Fibroblast of pulmonary artery (primary cell): ENCODE measurements at regions not wholly inside any gene's neighbourhood (a gene's known extent, or its start where the extent isn't known, plus 50 kb on each side); places are given as distances from the start of the nearest gene placed in this dataset.

Experiments used
- DNase-seq: peaks from one replicate; pipeline ENCODE4 v3.0.0-alpha.2; 2010; ENCODE audit warnings: low read depth
- H3K4me3 ChIP-seq: replicated peaks from 2 replicates; pipeline ENCODE4 v1.5.1; 2011; ENCODE audit warnings: low read depth, mild to moderate bottlenecking, control low read depth, low read length, moderate library complexity
- TF ChIP-seq, protein P1 (sequence below): IDR thresholded peaks from 2 replicates; pipeline ENCODE4 v1.5.1; 2011; ENCODE audit warnings: mild to moderate bottlenecking, control low read depth, low read length, inconsistent platforms; ENCODE audit errors: missing control alignments

DNA sequence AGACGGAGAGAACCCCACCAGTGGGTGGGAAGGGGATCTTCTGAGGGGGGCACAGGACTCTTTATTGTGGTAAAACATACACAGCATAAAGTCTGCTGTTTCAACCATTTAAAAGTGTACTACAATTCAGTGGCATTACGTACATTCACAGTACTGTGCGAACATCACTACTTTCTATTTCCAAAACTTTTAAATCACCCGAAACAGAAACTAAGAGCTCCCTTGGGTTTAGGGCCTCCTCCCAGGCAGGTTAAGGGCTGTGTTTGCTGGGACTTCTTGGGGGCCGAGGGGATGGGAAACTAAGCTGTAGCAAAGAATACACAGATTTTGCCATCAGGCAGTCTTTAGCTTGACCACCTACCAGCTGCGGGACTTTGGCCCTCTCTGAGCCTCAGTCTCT is 242.0 kb downstream of the HAUS1 start:
- no peak overlapping the region for H3K4me3 ChIP-seq
- no peak for DNase-seq
- TF ChIP-seq, protein P1, sequence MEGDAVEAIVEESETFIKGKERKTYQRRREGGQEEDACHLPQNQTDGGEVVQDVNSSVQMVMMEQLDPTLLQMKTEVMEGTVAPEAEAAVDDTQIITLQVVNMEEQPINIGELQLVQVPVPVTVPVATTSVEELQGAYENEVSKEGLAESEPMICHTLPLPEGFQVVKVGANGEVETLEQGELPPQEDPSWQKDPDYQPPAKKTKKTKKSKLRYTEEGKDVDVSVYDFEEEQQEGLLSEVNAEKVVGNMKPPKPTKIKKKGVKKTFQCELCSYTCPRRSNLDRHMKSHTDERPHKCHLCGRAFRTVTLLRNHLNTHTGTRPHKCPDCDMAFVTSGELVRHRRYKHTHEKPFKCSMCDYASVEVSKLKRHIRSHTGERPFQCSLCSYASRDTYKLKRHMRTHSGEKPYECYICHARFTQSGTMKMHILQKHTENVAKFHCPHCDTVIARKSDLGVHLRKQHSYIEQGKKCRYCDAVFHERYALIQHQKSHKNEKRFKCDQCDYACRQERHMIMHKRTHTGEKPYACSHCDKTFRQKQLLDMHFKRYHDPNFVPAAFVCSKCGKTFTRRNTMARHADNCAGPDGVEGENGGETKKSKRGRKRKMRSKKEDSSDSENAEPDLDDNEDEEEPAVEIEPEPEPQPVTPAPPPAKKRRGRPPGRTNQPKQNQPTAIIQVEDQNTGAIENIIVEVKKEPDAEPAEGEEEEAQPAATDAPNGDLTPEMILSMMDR: no peak

DNA sequence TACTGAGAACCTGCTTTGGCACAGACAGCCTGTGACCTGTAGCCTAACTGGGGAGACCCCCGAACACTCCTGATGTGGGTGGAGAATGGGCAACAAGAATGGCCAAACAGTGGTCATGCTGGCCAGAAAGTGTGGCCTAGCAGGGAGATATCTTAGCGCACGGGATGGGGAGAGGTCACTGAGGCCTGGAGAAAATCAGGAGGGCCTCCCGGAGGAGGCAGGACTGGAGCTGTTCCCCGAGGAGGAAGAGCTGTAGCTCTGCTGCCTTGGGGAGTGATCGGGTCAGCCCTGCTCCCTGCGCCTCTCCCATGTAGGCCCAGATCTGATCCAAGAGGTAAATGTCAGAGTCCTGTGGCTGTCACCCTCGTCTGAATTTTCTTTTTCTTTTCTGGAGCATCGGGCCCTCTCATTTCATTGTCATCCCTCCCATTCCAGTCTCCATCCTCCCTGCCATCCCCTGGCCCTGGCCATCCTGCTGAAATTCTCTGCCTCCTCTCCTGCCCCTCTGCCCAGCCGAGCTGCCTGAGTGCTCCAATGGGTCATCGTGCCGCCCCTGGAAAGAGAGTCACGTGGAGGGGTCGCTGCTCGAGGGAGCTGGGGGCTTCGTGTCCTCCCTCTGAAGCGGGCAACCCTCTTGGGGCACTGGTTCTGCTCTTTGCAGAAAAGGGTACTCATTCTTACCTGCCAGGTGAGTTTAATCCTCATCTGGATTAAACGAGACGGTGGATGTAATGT is 242.9 kb downstream of the HAUS1 start:
- TF ChIP-seq, protein P1: no peak
- no peak for DNase-seq
- no peak overlapping the region for H3K4me3 ChIP-seq

DNA sequence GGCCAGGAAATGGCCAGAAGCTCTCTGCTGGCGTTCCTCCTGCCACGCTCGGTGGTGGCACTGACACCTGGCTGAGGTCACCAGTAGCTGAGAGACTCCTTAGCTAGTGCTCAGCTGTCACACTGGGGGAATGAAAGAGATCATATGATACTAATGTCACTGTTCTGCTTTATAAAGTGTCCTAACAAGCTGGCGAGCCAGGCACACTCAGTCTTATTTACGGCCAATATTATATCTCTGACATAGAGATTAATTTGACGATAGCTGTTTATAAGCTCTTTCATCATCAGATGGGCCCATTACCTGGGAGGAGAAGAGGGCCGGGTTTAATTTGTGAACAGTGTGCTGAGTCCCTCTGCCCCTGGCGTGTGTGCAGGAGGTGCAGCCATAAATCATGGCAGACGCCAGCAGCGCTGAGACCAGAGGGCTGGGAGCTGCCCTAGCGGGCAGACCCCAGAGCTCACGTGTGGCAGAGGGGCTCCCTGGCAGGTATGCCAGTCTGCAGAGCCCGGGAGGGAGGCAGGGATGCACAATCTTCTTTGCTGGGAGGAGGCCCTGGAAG is 246.5 kb downstream of the HAUS1 start:
- DNase-seq: no peak
- TF ChIP-seq, protein P1: no peak
- no peak overlapping the region for H3K4me3 ChIP-seq

DNA sequence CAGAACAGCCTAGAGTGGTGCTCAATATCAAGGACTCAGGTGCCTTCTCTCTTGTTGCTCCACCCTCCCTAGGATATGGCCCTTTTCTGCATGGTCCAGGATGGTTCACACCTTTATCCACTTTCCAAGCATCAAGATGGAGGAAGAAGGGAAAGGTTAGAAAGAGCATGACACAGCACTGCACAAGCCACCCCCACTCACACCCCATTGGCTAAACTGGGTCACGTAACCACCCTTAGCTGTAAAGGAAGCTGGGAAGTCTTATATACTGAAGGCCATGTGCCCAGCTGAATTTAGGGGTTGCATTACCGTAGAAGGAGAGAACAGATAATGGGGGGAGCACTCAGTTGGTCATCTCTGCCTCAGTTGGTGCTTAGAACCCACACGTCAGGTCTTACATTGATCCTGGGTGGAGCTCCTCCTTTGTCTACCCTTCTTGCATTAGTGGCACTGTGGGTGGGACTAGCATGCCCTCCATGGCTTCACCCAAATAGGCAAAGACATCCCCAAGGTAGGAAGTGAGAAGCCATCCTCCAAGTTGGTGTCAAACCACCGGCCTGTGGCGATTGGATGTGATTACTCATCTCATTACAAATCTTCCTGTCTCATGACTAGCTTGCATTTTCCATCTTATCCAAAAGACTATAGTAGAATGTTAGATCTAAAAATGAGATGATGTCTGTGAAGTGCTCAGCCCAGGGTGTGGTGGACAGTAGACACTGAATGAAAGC is 248.5 kb downstream of the HAUS1 start:
- H3K4me3 ChIP-seq: no peak overlapping the region
- DNase-seq: no peak
- TF ChIP-seq, protein P1: no peak

DNA sequence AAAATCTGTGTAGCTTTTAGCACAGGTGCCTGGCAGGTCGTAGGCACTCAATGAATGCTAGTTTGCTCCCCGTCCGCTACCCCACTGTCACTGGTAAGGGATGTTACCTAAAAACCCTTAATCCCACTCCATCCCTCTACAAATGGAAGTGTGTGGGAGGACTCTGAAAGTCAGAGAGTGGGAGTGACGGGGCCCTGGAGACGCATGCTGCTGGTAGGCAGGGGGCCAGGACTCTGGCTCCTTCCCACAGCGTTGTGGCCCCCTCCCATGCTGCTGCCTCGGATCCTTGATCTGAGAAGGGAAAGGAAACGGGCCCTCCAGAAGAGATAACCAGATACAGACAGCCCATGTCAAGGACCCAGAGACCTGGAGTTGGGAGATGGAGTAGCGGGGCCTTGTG is 249.3 kb downstream of the HAUS1 start:
- TF ChIP-seq, protein P1: no peak
- no peak overlapping the region for H3K4me3 ChIP-seq
- DNase-seq: no peak

DNA sequence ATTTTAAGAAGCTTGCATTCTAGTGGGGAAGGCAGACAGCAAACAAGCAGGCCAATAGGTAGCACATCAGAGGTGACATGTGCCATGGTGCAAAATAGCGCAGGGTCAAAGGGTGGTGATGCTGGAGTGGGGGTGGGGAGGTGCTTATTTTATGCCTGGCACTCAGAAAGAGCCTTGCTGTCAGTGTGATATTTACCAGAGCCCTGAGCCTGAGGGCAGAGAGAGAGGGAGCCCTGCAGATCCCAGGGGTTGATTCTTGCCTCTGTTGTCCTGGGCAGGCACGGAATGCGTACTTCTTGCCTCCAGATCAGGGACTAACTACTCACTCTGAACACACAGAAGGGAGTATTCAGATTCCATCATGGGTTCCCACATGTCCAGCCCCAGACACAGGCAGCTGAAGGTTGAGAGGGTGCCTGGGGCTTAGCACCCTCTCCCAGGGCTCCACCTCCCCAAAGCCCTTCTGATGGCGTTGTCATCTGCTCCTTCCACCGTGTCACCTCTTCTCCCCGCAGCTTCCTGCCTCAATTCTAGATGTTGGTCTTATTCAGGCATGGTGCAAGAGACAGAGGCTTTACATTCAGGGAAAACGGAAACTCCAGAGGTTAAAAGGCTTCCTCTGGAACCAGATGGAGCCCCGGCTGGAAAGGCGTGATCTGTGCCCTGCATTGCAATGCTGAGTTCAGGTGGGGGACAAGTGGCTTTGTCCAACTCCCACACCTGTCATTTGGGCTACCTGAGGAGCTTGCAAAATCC is 252.3 kb downstream of the HAUS1 start:
- DNase-seq: no peak
- TF ChIP-seq, protein P1: no peak

More for the DNA sequence above, 252.3 kb downstream of the HAUS1 start:
- no peak overlapping the region for H3K4me3 ChIP-seq
